Osteocyte (in vitro differentiated cells): ENCODE measurements at regions not wholly inside any gene's neighbourhood (a gene's known extent, or its start where the extent isn't known, plus 50 kb on each side); places are given as distances from the start of the nearest gene placed in this dataset.

Source experiments
- DNase-seq: peaks from one replicate; pipeline ENCODE4 v3.0.0; 2021; ENCODE audit warnings: mixed read lengths; ENCODE audit not compliant: unreplicated experiment; ENCODE audit errors: extremely low spot score
- H3K27ac Mint-ChIP-seq: one replicate; pipeline ENCODE4 v1.8.0; 2021; ENCODE audit warnings: mild to moderate bottlenecking, mixed read lengths; ENCODE audit not compliant: unreplicated experiment
- H3K27me3 Mint-ChIP-seq: one replicate; pipeline ENCODE4 v1.8.0; 2021; ENCODE audit warnings: mixed read lengths; ENCODE audit not compliant: unreplicated experiment
- H3K36me3 Mint-ChIP-seq: one replicate; pipeline ENCODE4 v1.8.0; 2021; ENCODE audit warnings: mixed read lengths; ENCODE audit not compliant: unreplicated experiment
- H3K4me1 Mint-ChIP-seq: one replicate; pipeline ENCODE4 v1.8.0; 2021; ENCODE audit warnings: mixed read lengths; ENCODE audit not compliant: unreplicated experiment
- H3K4me3 Mint-ChIP-seq: one replicate; pipeline ENCODE4 v1.8.0; 2021; ENCODE audit warnings: mild to moderate bottlenecking, moderate library complexity, mixed read lengths; ENCODE audit not compliant: unreplicated experiment
- H3K9me3 Mint-ChIP-seq: one replicate; pipeline ENCODE4 v1.8.0; 2021; ENCODE audit warnings: mixed read lengths; ENCODE audit not compliant: unreplicated experiment
- CTCF ChIP-seq: fragments of 200-600 bp; sonication (generic); IDR thresholded peaks from 2 replicates; pipeline ENCODE4 v1.5.0; 2021; ENCODE audit warnings: antibody characterized with exemption, mild to moderate bottlenecking, moderate library complexity

GRCh38 chr2:200226451-200227426 lies 79.8 kb upstream of the SPATS2L start:
- Mint-ChIP-seq H3K4me1 (peaks cover 20% of the 10 kb centered on the region), H3K36me3 (no peaks in the 10 kb centered on the region), H3K27ac (peak overlapping the region; percentile 40), H3K27me3 (no peaks in the 10 kb centered on the region), H3K4me3 (no peak overlapping the region), H3K9me3 (peaks cover 5% of the 10 kb centered on the region)
- DNase-seq, result no peak
- no peak for TF ChIP-seq CTCF

- DNase-seq, result no peak
- H3K36me3 Mint-ChIP-seq, result no peaks in the 10 kb centered on the region
- no peak overlapping the region for H3K27ac Mint-ChIP-seq
- H3K4me3 Mint-ChIP-seq, result no peak overlapping the region
- peaks cover 15% of the 10 kb centered on the region for H3K4me1 Mint-ChIP-seq
- H3K27me3 Mint-ChIP-seq, result no peaks in the 10 kb centered on the region
- no peak for TF ChIP-seq CTCF
- H3K9me3 Mint-ChIP-seq, result peaks cover 5% of the 10 kb centered on the region
Observed at GRCh38 chr2:200230716-200231115, 75.8 kb upstream of the SPATS2L start.

- H3K36me3 Mint-ChIP-seq, result no peaks in the 10 kb centered on the region
- no peaks in the 10 kb centered on the region for H3K9me3 Mint-ChIP-seq
- H3K4me3 Mint-ChIP-seq, result no peak overlapping the region
- TF ChIP-seq CTCF, result no peak
- no peak overlapping the region for H3K27ac Mint-ChIP-seq
- H3K27me3 Mint-ChIP-seq, result no peaks in the 10 kb centered on the region
- H3K4me1 Mint-ChIP-seq, result no peaks in the 10 kb centered on the region
- DNase-seq, result no peak
Observed at GRCh38 chr2:200235533-200235932, 71.0 kb upstream of the SPATS2L start.

GRCh38 chr2:200239216-200239615 lies 67.3 kb upstream of the SPATS2L start:
- H3K9me3 Mint-ChIP-seq, result no peaks in the 10 kb centered on the region
- H3K27me3 Mint-ChIP-seq, result no peaks in the 10 kb centered on the region
- DNase-seq, result no peak
- no peaks in the 10 kb centered on the region for H3K36me3 Mint-ChIP-seq
- no peak overlapping the region for H3K4me3 Mint-ChIP-seq
- H3K4me1 Mint-ChIP-seq, result peaks cover 8% of the 10 kb centered on the region
- no peak overlapping the region for H3K27ac Mint-ChIP-seq
- no peak for TF ChIP-seq CTCF

- TF ChIP-seq CTCF, result no peak
- H3K36me3 Mint-ChIP-seq, result no peaks in the 10 kb centered on the region
- H3K4me3 Mint-ChIP-seq, result no peak overlapping the region
- H3K9me3 Mint-ChIP-seq, result no peaks in the 10 kb centered on the region
- peaks cover 13% of the 10 kb centered on the region for H3K4me1 Mint-ChIP-seq
- DNase-seq, result no peak
- no peak overlapping the region for H3K27ac Mint-ChIP-seq
- no peaks in the 10 kb centered on the region for H3K27me3 Mint-ChIP-seq
Observed at GRCh38 chr2:200242570-200242969, 63.9 kb upstream of the SPATS2L start.
